Activated naive CD8-positive, alpha-beta T cell treated with anti-CD3 and anti-CD28 coated beads, Interleukin-2, amount 50 U/mL, for 24 hours (primary cell): ENCODE measurements at regions not wholly inside any gene's neighbourhood (a gene's known extent, or its start where the extent isn't known, plus 50 kb on each side); places are given as distances from the start of the nearest gene placed in this dataset.

Experiments used
- ATAC-seq: fragments of 150-1000 bp; cut with Tn5 transposase; one replicate; pipeline ENCODE4 v1.10.0; 2021
- DNase-seq: peaks from one replicate; pipeline ENCODE4 v3.0.0; 2021
- H3K27ac Mint-ChIP-seq: one replicate; pipeline ENCODE4 v1.8.0; 2021; ENCODE audit warnings: mild to moderate bottlenecking, mixed read lengths
- H3K27me3 Mint-ChIP-seq: one replicate; pipeline ENCODE4 v1.8.0; 2021; ENCODE audit warnings: mixed read lengths
- H3K36me3 Mint-ChIP-seq: one replicate; pipeline ENCODE4 v1.8.0; 2021; ENCODE audit warnings: low read depth, mixed read lengths
- H3K4me1 Mint-ChIP-seq: one replicate; pipeline ENCODE4 v1.8.0; 2021; ENCODE audit warnings: mixed read lengths
- H3K4me3 Mint-ChIP-seq: one replicate; pipeline ENCODE4 v1.8.0; 2021; ENCODE audit warnings: mild to moderate bottlenecking, moderate library complexity, mixed read lengths
- H3K9me3 Mint-ChIP-seq: one replicate; pipeline ENCODE4 v1.8.0; 2021; ENCODE audit warnings: mixed read lengths

GRCh38 chr3:5442106-5442785 lies 254.7 kb downstream of the EDEM1 start:
- no peak overlapping the region for H3K27ac Mint-ChIP-seq
- H3K9me3 Mint-ChIP-seq: peaks cover 4% of the 10 kb centered on the region
- DNase-seq (no peak), ATAC-seq (no peak)
- no peaks in the 10 kb centered on the region for H3K36me3 Mint-ChIP-seq
- H3K27me3 Mint-ChIP-seq: peaks cover 4% of the 10 kb centered on the region
- H3K4me1 Mint-ChIP-seq: no peaks in the 10 kb centered on the region
- no peak overlapping the region for H3K4me3 Mint-ChIP-seq

GRCh38 chr3:5442786-5443138 lies 255.3 kb downstream of the EDEM1 start:
- H3K4me1 Mint-ChIP-seq: no peaks in the 10 kb centered on the region
- peaks cover 4% of the 10 kb centered on the region for H3K27me3 Mint-ChIP-seq
- DNase-seq (no peak), ATAC-seq (no peak)
- H3K27ac Mint-ChIP-seq: no peak overlapping the region
- H3K9me3 Mint-ChIP-seq: peaks cover 4% of the 10 kb centered on the region
- no peak overlapping the region for H3K4me3 Mint-ChIP-seq
- H3K36me3 Mint-ChIP-seq: no peaks in the 10 kb centered on the region

GRCh38 chr3:5444253-5444652 lies 256.7 kb downstream of the EDEM1 start:
- Mint-ChIP-seq H3K27ac (no peak overlapping the region), H3K4me1 (no peaks in the 10 kb centered on the region), H3K36me3 (no peaks in the 10 kb centered on the region), H3K9me3 (peaks cover 4% of the 10 kb centered on the region), H3K4me3 (no peak overlapping the region), H3K27me3 (no peaks in the 10 kb centered on the region)
- DNase-seq (no peak), ATAC-seq (no peak)

GRCh38 chr3:5445676-5446201 lies 258.2 kb downstream of the EDEM1 start:
- ATAC-seq: no peak
- no peak overlapping the region for H3K4me3 Mint-ChIP-seq

GRCh38 chr3:5448246-5448645 lies 260.7 kb downstream of the EDEM1 start:
- no peak overlapping the region for H3K4me3 Mint-ChIP-seq
- peaks cover 4% of the 10 kb centered on the region for H3K9me3 Mint-ChIP-seq
- no peak overlapping the region for H3K27ac Mint-ChIP-seq
- H3K36me3 Mint-ChIP-seq: no peaks in the 10 kb centered on the region
- DNase-seq: no peak
- H3K27me3 Mint-ChIP-seq: peaks cover 2% of the 10 kb centered on the region
- no peak for ATAC-seq
- no peaks in the 10 kb centered on the region for H3K4me1 Mint-ChIP-seq

More at GRCh38 chr3:5445676-5446201, 258.2 kb downstream of the EDEM1 start:
- Mint-ChIP-seq H3K36me3 (no peaks in the 10 kb centered on the region), H3K27me3 (no peaks in the 10 kb centered on the region), H3K27ac (no peak overlapping the region), H3K9me3 (peaks cover 4% of the 10 kb centered on the region), H3K4me1 (no peaks in the 10 kb centered on the region)
- DNase-seq: no peak

- DNase-seq (no peak), ATAC-seq (no peak)
- H3K4me1 Mint-ChIP-seq: no peaks in the 10 kb centered on the region
- peaks cover 4% of the 10 kb centered on the region for H3K9me3 Mint-ChIP-seq
- H3K36me3 Mint-ChIP-seq: no peaks in the 10 kb centered on the region
- H3K27ac Mint-ChIP-seq: no peak overlapping the region
- peaks cover 2% of the 10 kb centered on the region for H3K27me3 Mint-ChIP-seq
- H3K4me3 Mint-ChIP-seq: no peak overlapping the region
Observed at GRCh38 chr3:5448816-5449215, 261.3 kb downstream of the EDEM1 start.

- peaks cover 4% of the 10 kb centered on the region for H3K27me3 Mint-ChIP-seq
- H3K4me3 Mint-ChIP-seq: no peak overlapping the region
- H3K4me1 Mint-ChIP-seq: no peaks in the 10 kb centered on the region
- no peak for ATAC-seq
- no peak overlapping the region for H3K27ac Mint-ChIP-seq
- no peaks in the 10 kb centered on the region for H3K36me3 Mint-ChIP-seq
- no peak for DNase-seq
- no peaks in the 10 kb centered on the region for H3K9me3 Mint-ChIP-seq
Observed at GRCh38 chr3:5456199-5456598, 268.7 kb downstream of the EDEM1 start.

- ATAC-seq (no peak), DNase-seq (no peak)
- H3K4me3 Mint-ChIP-seq: no peak overlapping the region
Observed at GRCh38 chr3:5458526-5458925, 271.0 kb downstream of the EDEM1 start.

GRCh38 chr3:5462086-5462485 lies 274.6 kb downstream of the EDEM1 start:
- Mint-ChIP-seq H3K36me3 (no peaks in the 10 kb centered on the region), H3K4me1 (no peaks in the 10 kb centered on the region)

More at GRCh38 chr3:5458526-5458925, 271.0 kb downstream of the EDEM1 start:
- no peaks in the 10 kb centered on the region for H3K4me1 Mint-ChIP-seq
- H3K9me3 Mint-ChIP-seq: no peaks in the 10 kb centered on the region
- H3K27me3 Mint-ChIP-seq: peaks cover 7% of the 10 kb centered on the region
- no peak overlapping the region for H3K27ac Mint-ChIP-seq
- H3K36me3 Mint-ChIP-seq: no peaks in the 10 kb centered on the region

GRCh38 chr3:5463991-5464390 lies 276.5 kb downstream of the EDEM1 start:
- H3K4me1 Mint-ChIP-seq: no peaks in the 10 kb centered on the region
- no peaks in the 10 kb centered on the region for H3K9me3 Mint-ChIP-seq
- no peak overlapping the region for H3K4me3 Mint-ChIP-seq
- H3K27ac Mint-ChIP-seq: no peak overlapping the region
- peaks cover 9% of the 10 kb centered on the region for H3K27me3 Mint-ChIP-seq
- no peak for DNase-seq
- no peak for ATAC-seq
- no peaks in the 10 kb centered on the region for H3K36me3 Mint-ChIP-seq

More at GRCh38 chr3:5462086-5462485, 274.6 kb downstream of the EDEM1 start:
- Mint-ChIP-seq H3K27ac (no peak overlapping the region), H3K4me3 (no peak overlapping the region), H3K9me3 (no peaks in the 10 kb centered on the region), H3K27me3 (peaks cover 9% of the 10 kb centered on the region)
- ATAC-seq: no peak
- DNase-seq: no peak

- DNase-seq: no peak
- ATAC-seq: no peak
- Mint-ChIP-seq H3K27me3 (peaks cover 12% of the 10 kb centered on the region), H3K4me3 (no peak overlapping the region), H3K36me3 (no peaks in the 10 kb centered on the region), H3K27ac (no peak overlapping the region), H3K9me3 (no peaks in the 10 kb centered on the region), H3K4me1 (no peaks in the 10 kb centered on the region)
Observed at GRCh38 chr3:5464649-5465048, 277.1 kb downstream of the EDEM1 start.

- Mint-ChIP-seq H3K27ac (no peak overlapping the region), H3K9me3 (no peaks in the 10 kb centered on the region), H3K36me3 (no peaks in the 10 kb centered on the region)
Observed at GRCh38 chr3:5465183-5465582, 277.7 kb downstream of the EDEM1 start.

GRCh38 chr3:5466065-5466464 lies 278.6 kb downstream of the EDEM1 start:
- Mint-ChIP-seq H3K4me1 (no peaks in the 10 kb centered on the region), H3K4me3 (no peak overlapping the region), H3K36me3 (no peaks in the 10 kb centered on the region), H3K27ac (no peak overlapping the region), H3K9me3 (no peaks in the 10 kb centered on the region), H3K27me3 (peaks cover 15% of the 10 kb centered on the region)
- ATAC-seq (no peak), DNase-seq (no peak)

More at GRCh38 chr3:5465183-5465582, 277.7 kb downstream of the EDEM1 start:
- no peak for DNase-seq
- Mint-ChIP-seq H3K4me1 (no peaks in the 10 kb centered on the region), H3K27me3 (peaks cover 13% of the 10 kb centered on the region), H3K4me3 (no peak overlapping the region)
- ATAC-seq: no peak

GRCh38 chr3:5466717-5467116 lies 279.2 kb downstream of the EDEM1 start:
- no peaks in the 10 kb centered on the region for H3K36me3 Mint-ChIP-seq
- H3K4me1 Mint-ChIP-seq: no peaks in the 10 kb centered on the region
- DNase-seq (no peak), ATAC-seq (no peak)
- peaks cover 15% of the 10 kb centered on the region for H3K27me3 Mint-ChIP-seq
- H3K27ac Mint-ChIP-seq: no peak overlapping the region
- H3K4me3 Mint-ChIP-seq: no peak overlapping the region
- H3K9me3 Mint-ChIP-seq: no peaks in the 10 kb centered on the region

- no peak overlapping the region for H3K4me3 Mint-ChIP-seq
Observed at GRCh38 chr3:5473471-5473870, 286.0 kb downstream of the EDEM1 start.

More at GRCh38 chr3:5473471-5473870, 286.0 kb downstream of the EDEM1 start:
- no peaks in the 10 kb centered on the region for H3K36me3 Mint-ChIP-seq
- ATAC-seq (no peak), DNase-seq (no peak)
- no peak overlapping the region for H3K27ac Mint-ChIP-seq
- H3K9me3 Mint-ChIP-seq: no peaks in the 10 kb centered on the region
- no peaks in the 10 kb centered on the region for H3K4me1 Mint-ChIP-seq
- H3K27me3 Mint-ChIP-seq: peaks cover 6% of the 10 kb centered on the region
